ENCODE measurements at regions not wholly inside any gene's neighbourhood (a gene's known extent, or its start where the extent isn't known, plus 50 kb on each side); places are given as distances from the start of the nearest gene placed in this dataset.

GRCh38 chr3:33956776-33957175 lies 158.3 kb downstream of the PDCD6IP start:
- TF ChIP-seq POLR2AphosphoS5 (IDR thresholded peaks at IDR 0.05; ENCODE audit: low read depth) (no peak), CTCF (conservative IDR thresholded peaks at IDR 0.05; ENCODE audit: low read depth in 2 of 2) (no peak), EZH2 (IDR thresholded peaks at IDR 0.05; ENCODE audit: low read depth, unreplicated experiment) (no peak)

Measured in GM23338 (cell line).